ENCODE measurements at regions not wholly inside any gene's neighbourhood (a gene's known extent, or its start where the extent isn't known, plus 50 kb on each side); places are given as distances from the start of the nearest gene placed in this dataset.

DNA sequence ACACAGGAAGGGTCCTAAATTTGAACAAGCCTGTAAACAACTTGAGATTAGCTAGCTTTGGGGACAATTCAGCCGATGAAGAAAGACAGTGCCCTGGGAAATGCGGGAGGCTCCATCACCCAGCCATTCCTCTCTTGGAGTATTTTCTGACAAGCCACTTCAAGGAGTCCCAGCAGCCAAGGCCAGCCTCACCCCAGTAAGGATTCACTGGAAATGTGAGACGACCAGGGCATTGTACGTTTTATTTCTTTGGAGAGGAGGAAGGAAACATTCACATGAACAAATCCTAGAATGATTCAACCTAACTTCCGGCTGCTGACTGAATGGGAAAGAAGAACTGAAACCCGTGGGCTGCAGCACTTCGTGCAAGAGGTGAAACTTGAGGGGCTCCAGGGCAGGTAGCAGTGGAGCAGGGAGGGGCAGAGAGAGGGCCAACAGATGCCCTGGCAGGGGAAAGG, 116.4 kb upstream of the ARHGEF3 start:
- TF ChIP-seq, protein P1, sequence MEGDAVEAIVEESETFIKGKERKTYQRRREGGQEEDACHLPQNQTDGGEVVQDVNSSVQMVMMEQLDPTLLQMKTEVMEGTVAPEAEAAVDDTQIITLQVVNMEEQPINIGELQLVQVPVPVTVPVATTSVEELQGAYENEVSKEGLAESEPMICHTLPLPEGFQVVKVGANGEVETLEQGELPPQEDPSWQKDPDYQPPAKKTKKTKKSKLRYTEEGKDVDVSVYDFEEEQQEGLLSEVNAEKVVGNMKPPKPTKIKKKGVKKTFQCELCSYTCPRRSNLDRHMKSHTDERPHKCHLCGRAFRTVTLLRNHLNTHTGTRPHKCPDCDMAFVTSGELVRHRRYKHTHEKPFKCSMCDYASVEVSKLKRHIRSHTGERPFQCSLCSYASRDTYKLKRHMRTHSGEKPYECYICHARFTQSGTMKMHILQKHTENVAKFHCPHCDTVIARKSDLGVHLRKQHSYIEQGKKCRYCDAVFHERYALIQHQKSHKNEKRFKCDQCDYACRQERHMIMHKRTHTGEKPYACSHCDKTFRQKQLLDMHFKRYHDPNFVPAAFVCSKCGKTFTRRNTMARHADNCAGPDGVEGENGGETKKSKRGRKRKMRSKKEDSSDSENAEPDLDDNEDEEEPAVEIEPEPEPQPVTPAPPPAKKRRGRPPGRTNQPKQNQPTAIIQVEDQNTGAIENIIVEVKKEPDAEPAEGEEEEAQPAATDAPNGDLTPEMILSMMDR (IDR thresholded peaks at IDR 0.05; ENCODE audit: low read depth, low read length), result no peak
- no peak for TF ChIP-seq POLR2A (IDR thresholded peaks at IDR 0.05; ENCODE audit: extremely low read depth, insufficient read length)

All from NB4 (cell line).